IMR-90 (cell line): ENCODE measurements at regions not wholly inside any gene's neighbourhood (a gene's known extent, or its start where the extent isn't known, plus 50 kb on each side); places are given as distances from the start of the nearest gene placed in this dataset.

Source experiments
- ATAC-seq: fragments of 200-7000 bp; cut with Tn5 transposase; 2 replicates; pipeline ENCODE4 v1.9.1; 2020; ENCODE audit warnings: low read depth, mild to moderate bottlenecking, moderate library complexity
- BruUV-seq: library from RNA; stranded (reverse); fragments of 400-500 nt; replicated peaks from 2 replicates; lab custom pipeline; 2021; lab: Mats Ljungman, UMichigan
- CTCF ChIA-PET: fragments of 300-600 bp; formaldehyde crosslinking; extraction: SDS; loops from one replicate; lab custom pipeline; 2021; ENCODE audit warnings: antibody characterized with exemption; lab: Yijun Ruan, JAX
- POLR2A ChIA-PET: fragments of 300-600 bp; sonication (Branson Sonifier 250); formaldehyde crosslinking; loops from one replicate; lab custom pipeline; 2022; ENCODE audit warnings: antibody characterized with exemption; ENCODE audit not compliant: unreplicated experiment; lab: Charles Lee
- DNase-seq: peaks from one replicate; pipeline ENCODE4 v3.0.0; 2013
- H2AFZ ChIP-seq: replicated peaks from 2 replicates; pipeline ENCODE3; 2013; ENCODE audit warnings: low read length, mild to moderate bottlenecking; ENCODE audit not compliant: poor library complexity
- H2AK5ac ChIP-seq: 2 replicates; pipeline ENCODE4 v1.6.1; 2013; ENCODE audit warnings: low read depth, low read length, inconsistent platforms
- H2AK9ac ChIP-seq: replicated peaks from 2 replicates; pipeline ENCODE3; 2013; ENCODE audit warnings: mild to moderate bottlenecking, low read depth, low read length, moderate library complexity; ENCODE audit not compliant: poor library complexity
- H2BK120ac ChIP-seq: 2 replicates; pipeline ENCODE4 v1.6.1; 2013; ENCODE audit warnings: low read depth, low read length, inconsistent platforms
- H2BK15ac ChIP-seq: 3 replicates; pipeline ENCODE4 v1.6.1; 2013; ENCODE audit warnings: low read depth, low read length, inconsistent platforms
- H2BK20ac ChIP-seq: 2 replicates; pipeline ENCODE4 v1.6.1; 2013; ENCODE audit warnings: low read depth, mild to moderate bottlenecking, inconsistent platforms, low read length, moderate library complexity
- H2BK5ac ChIP-seq: 2 replicates; pipeline ENCODE4 v1.6.1; 2013; ENCODE audit warnings: mild to moderate bottlenecking, low read depth, low read length, inconsistent platforms; ENCODE audit not compliant: poor library complexity, severe bottlenecking
- H3K14ac ChIP-seq: replicated peaks from 2 replicates; pipeline ENCODE4 v1.6.1; 2013; ENCODE audit warnings: low read depth, low read length, inconsistent platforms
- H3K18ac ChIP-seq: 2 replicates; pipeline ENCODE4 v1.6.1; 2013; ENCODE audit warnings: low read depth, low read length, control low read depth
- H3K23ac ChIP-seq: 2 replicates; pipeline ENCODE4 v1.6.1; 2013; ENCODE audit warnings: low read depth, low read length, inconsistent platforms
- H3K27ac ChIP-seq: 2 replicates; pipeline ENCODE4 v1.5.1; 2013; ENCODE audit warnings: mild to moderate bottlenecking, control low read depth, low read length; ENCODE audit not compliant: insufficient read depth
- H3K27me3 ChIP-seq: 2 replicates; pipeline ENCODE4 v1.6.1; 2013; ENCODE audit warnings: low read length; ENCODE audit not compliant: control insufficient read depth, insufficient read depth
- H3K36me3 ChIP-seq: 2 replicates; pipeline ENCODE4 v1.6.1; 2013; ENCODE audit warnings: low read length, mixed read lengths; ENCODE audit not compliant: control insufficient read depth, insufficient read depth
- H3K4ac ChIP-seq: 2 replicates; pipeline ENCODE4 v1.6.1; 2013; ENCODE audit warnings: low read depth, low read length, inconsistent platforms
- H3K4me1 ChIP-seq: 2 replicates; pipeline ENCODE4 v1.6.1; 2013; ENCODE audit warnings: low read length, mixed read lengths; ENCODE audit not compliant: control insufficient read depth, insufficient read depth
- H3K4me2 ChIP-seq: 2 replicates; pipeline ENCODE4 v1.6.1; 2013; ENCODE audit warnings: low read depth, mild to moderate bottlenecking, control low read depth, low read length, moderate library complexity
- H3K4me3 ChIP-seq: 2 replicates; pipeline ENCODE4 v1.5.1; 2013; ENCODE audit warnings: low read depth, mild to moderate bottlenecking, control low read depth, low read length, moderate library complexity; ENCODE audit not compliant: insufficient read depth
- H3K56ac ChIP-seq: 2 replicates; pipeline ENCODE4 v1.6.1; 2013; ENCODE audit warnings: low read length, inconsistent platforms; ENCODE audit not compliant: insufficient read depth; ENCODE audit errors: extremely low read depth
- H3K79me1 ChIP-seq, 2 experiments: 2 replicates each; pipeline ENCODE4 v1.6.1; 2013; ENCODE audit warnings: low read length in 2 of 2, inconsistent platforms in 1 of 2, low read depth in 1 of 2
- H3K9ac ChIP-seq: 2 replicates; pipeline ENCODE4 v1.6.1; 2013; ENCODE audit warnings: low read depth, low read length, control low read depth
- H3K9me1 ChIP-seq: 2 replicates; pipeline ENCODE4 v1.6.1; 2013; ENCODE audit warnings: low read length, inconsistent platforms; ENCODE audit not compliant: insufficient read depth
- H3K9me3 ChIP-seq: 2 replicates; pipeline ENCODE4 v1.6.1; 2013; ENCODE audit warnings: low read length; ENCODE audit not compliant: control insufficient read depth, insufficient read depth
- H4K20me1 ChIP-seq: 2 replicates; pipeline ENCODE4 v1.6.1; 2013; ENCODE audit warnings: low read length, inconsistent platforms; ENCODE audit not compliant: insufficient read depth
- H4K5ac ChIP-seq: 2 replicates; pipeline ENCODE4 v1.6.1; 2013; ENCODE audit warnings: mild to moderate bottlenecking, low read depth, low read length, control low read depth
- H4K8ac ChIP-seq, 2 experiments: 2 replicates each; pipeline ENCODE4 v1.6.1; 2013; ENCODE audit warnings: low read depth in 2 of 2, low read length in 2 of 2, control low read depth in 1 of 2, inconsistent platforms in 1 of 2
- H4K91ac ChIP-seq: 2 replicates; pipeline ENCODE4 v1.6.1; 2013; ENCODE audit warnings: low read depth, low read length, inconsistent platforms; ENCODE audit not compliant: insufficient read depth
- BHLHE40 ChIP-seq: fragments of 150-350 bp; IDR thresholded peaks from 2 replicates; pipeline ENCODE4 v1.6.1; 2016; ENCODE audit warnings: mild to moderate bottlenecking, low read depth, low read length
- CHD1 ChIP-seq: IDR thresholded peaks from 2 replicates; pipeline ENCODE4 v1.6.1; 2012; ENCODE audit warnings: low read depth, low read length, improper control_type of control experiment
- CTCF ChIP-seq: conservative IDR thresholded peaks from 2 replicates; pipeline ENCODE4 v1.5.1; 2012; ENCODE audit warnings: mild to moderate bottlenecking, low read depth, low read length, improper control_type of control experiment
- FOS ChIP-seq: fragments of 150-350 bp; IDR thresholded peaks from 2 replicates; pipeline ENCODE4 v1.6.1; 2016; ENCODE audit warnings: low read depth, low read length
- MAZ ChIP-seq: IDR thresholded peaks from 2 replicates; pipeline ENCODE4 v1.6.1; 2012; ENCODE audit warnings: low read depth, mild to moderate bottlenecking, low read length, improper control_type of control experiment, moderate library complexity, borderline replicate concordance
- MXI1 ChIP-seq: IDR thresholded peaks from 2 replicates; pipeline ENCODE4 v1.6.1; 2012; ENCODE audit warnings: low read depth, mild to moderate bottlenecking, low read length, moderate library complexity, borderline replicate concordance
- POLR2A ChIP-seq: IDR thresholded peaks from 2 replicates; pipeline ENCODE4 v1.6.1; 2012; ENCODE audit warnings: mild to moderate bottlenecking, low read depth, low read length
- RAD21 ChIP-seq: IDR thresholded peaks from 2 replicates; pipeline ENCODE4 v1.6.1; 2012; ENCODE audit warnings: low read length, improper control_type of control experiment
- RCOR1 ChIP-seq: IDR thresholded peaks from 2 replicates; pipeline ENCODE4 v1.6.1; 2012; ENCODE audit warnings: mild to moderate bottlenecking, low read length, improper control_type of control experiment; ENCODE audit not compliant: insufficient replicate concordance
- SMC3 ChIP-seq: fragments of 150-350 bp; IDR thresholded peaks from 2 replicates; pipeline ENCODE4 v1.6.1; 2016; ENCODE audit warnings: low read depth, mild to moderate bottlenecking, antibody characterized with exemption, low read length, moderate library complexity
- WGBS, 2 experiments: methylation state at CpG; one replicate each; pipeline versions ENCODE4 v1.1.5 to v1.1.7; 2013; ENCODE audit warnings: missing lambda C conversion rate in 2 of 2; ENCODE audit not compliant: insufficient read length in 1 of 2; ENCODE audit errors: extremely low coverage in 2 of 2; 5-methylcytosine and 5-hydroxymethylcytosine counted together
- dilution Hi-C: fragments of 300-500 bp; cut with HindIII; formaldehyde crosslinking; loops from one replicate; pipeline ENCODE4 v1.14.3; 2018; ENCODE audit warnings: low sequenced_read_pairs; ENCODE audit not compliant: unreplicated experiment
- in situ Hi-C: fragments of 300-500 bp; cut with MboI; formaldehyde crosslinking; loops from 3 replicates; pipeline ENCODE4 v1.14.3; 2019; ENCODE audit warnings: low sequenced_read_pairs, inconsistent platforms, mixed read lengths
- intact Hi-C: fragments of 100-400 bp; cut with micrococcal nuclease; formaldehyde crosslinking; loops from 2 replicates; pipeline ENCODE4 v1.10.0; 2022
- TF ChIP-seq, protein P1 (sequence below): fragments of 150-350 bp; IDR thresholded peaks from 2 replicates; pipeline ENCODE4 v1.6.1; 2016; ENCODE audit warnings: low read depth, mild to moderate bottlenecking, low read length, moderate library complexity, borderline replicate concordance

- no peak for TF ChIP-seq FOS
These were observed 118.2 kb upstream of the SMURF2 start (continued) for GRCh38 chr17:64780096-64781013.

DNA sequence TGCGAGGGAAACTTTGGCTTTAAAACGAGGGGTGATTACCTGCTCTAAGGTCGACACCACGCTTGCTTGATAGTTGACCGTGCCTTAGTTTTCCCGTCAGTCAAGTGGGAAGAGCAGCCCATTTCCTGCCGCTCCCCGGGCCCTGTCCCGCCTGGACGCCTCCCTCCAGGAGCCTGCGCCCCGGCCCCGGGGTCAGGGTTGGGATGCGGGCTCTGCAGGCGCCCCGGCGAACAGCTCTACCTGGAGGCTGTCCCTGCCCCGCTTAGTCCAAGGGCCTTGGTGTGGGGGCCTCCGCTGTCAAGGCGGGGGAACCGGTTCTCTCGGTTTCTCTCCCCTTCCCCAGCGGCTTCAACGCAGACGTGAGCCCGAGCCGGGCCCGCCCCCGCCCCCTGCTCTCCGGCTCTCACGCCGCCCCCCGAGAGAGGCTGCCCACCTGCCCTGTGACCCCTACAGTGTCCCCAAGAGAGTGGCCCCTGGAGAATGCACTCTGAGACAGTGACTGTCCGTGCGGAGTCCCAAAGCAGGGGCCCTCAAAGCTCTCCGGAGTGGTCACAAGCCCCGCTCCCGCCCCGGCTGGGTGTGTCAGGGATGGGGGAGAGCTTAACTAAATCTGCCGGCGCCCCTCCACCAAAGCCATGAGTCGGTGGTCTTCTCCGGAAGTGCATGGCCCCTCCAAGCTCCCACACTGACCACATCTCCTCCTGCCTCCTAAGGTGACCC lies 117.4 kb upstream of the SMURF2 start:
- H3K9ac ChIP-seq, result no peak overlapping the region
- dilution Hi-C loops, result no loop called here
- H2AK9ac ChIP-seq, result no peak overlapping the region
- no TSS peak for BruUV-seq
- H2AK5ac ChIP-seq, result no peak overlapping the region
- no peaks in the 10 kb centered on the region; the same call in 1 of the 2 replicates for H3K27me3 ChIP-seq
- H4K20me1 ChIP-seq, result no peaks in the 10 kb centered on the region
- H3K27ac ChIP-seq, result no peak overlapping the region
- ChIA-PET POLR2A (no interaction called here), CTCF (no interaction called here)
- TF ChIP-seq MXI1, result no peak
- TF ChIP-seq RCOR1, result no peak
- no peak for TF ChIP-seq RAD21
- TF ChIP-seq BHLHE40, result no peak
- no peak for TF ChIP-seq POLR2A
- no peak for TF ChIP-seq CTCF
- TF ChIP-seq MAZ, result no peak
- TF ChIP-seq, protein P1, sequence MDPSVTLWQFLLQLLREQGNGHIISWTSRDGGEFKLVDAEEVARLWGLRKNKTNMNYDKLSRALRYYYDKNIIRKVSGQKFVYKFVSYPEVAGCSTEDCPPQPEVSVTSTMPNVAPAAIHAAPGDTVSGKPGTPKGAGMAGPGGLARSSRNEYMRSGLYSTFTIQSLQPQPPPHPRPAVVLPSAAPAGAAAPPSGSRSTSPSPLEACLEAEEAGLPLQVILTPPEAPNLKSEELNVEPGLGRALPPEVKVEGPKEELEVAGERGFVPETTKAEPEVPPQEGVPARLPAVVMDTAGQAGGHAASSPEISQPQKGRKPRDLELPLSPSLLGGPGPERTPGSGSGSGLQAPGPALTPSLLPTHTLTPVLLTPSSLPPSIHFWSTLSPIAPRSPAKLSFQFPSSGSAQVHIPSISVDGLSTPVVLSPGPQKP, result no peak
- no peak for TF ChIP-seq SMC3
- no peak for TF ChIP-seq CHD1
- H4K8ac ChIP-seq, result no peak overlapping the region
- no peaks in the 10 kb centered on the region for H3K9me3 ChIP-seq
- WGBS, 2 experiments, result 74% methylated on average over 18 of the region's 43 CpGs; no CpG with 5 or more reads in 1 of the 2 experiments
- no peak overlapping the region for H4K91ac ChIP-seq
- H3K4me1 ChIP-seq, result peaks cover 11% of the 10 kb centered on the region
- in situ Hi-C loops, result no loop called here
- peaks cover 0 to 19% of the 10 kb centered on the region in 2 experiments; a peak in 1 of 4 replicates for H3K79me1 ChIP-seq
- H3K23ac ChIP-seq, result no peak overlapping the region
- no peak overlapping the region for H3K14ac ChIP-seq
- ATAC-seq, result no peak
- no peak overlapping the region for H3K4me3 ChIP-seq
- H3K18ac ChIP-seq, result no peak overlapping the region
- DNase-seq, result no peak
- peaks cover 4% of the 10 kb centered on the region; the same call in 1 of the 2 replicates for H3K9me1 ChIP-seq
- H2BK20ac ChIP-seq, result no peak overlapping the region
- no peak overlapping the region for H4K5ac ChIP-seq
- no peak overlapping the region for H3K4ac ChIP-seq
- H2AFZ ChIP-seq, result no peak overlapping the region
- intact Hi-C loops, result loop anchor here (10.0 kb wide), 1 partner anchor 415 kb away; no protein-coding TSS in a partner anchor
- H2BK15ac ChIP-seq, result no peak overlapping the region
- H3K56ac ChIP-seq, result no peak overlapping the region
- no peak overlapping the region for H3K4me2 ChIP-seq
- H2BK5ac ChIP-seq, result no peak overlapping the region
- H3K36me3 ChIP-seq, result peaks cover 14% of the 10 kb centered on the region; the same call in 1 of the 2 replicates
- H2BK120ac ChIP-seq, result no peak overlapping the region
